ENCODE measurements at regions not wholly inside any gene's neighbourhood (a gene's known extent, or its start where the extent isn't known, plus 50 kb on each side); places are given as distances from the start of the nearest gene placed in this dataset.

DNA sequence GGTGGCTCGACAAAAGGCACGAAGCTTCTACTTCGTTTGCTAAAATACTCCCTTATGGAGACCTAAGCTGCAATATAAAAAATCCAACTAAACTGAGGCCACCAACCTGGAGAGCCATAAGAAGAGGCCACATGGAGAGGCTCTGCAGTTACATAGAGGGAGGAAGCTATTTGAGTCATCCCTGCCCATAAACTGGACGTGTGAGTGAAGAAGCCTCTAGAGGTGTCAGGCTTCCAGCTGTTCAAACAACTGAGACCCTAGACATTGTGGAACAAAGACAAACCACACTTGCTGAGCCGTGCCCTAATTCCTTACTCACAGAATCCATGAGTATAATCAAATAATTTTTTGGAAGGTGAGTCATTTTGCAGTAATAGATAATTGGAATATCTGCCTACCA is 50.2 kb upstream of the GMNC start:
- TF ChIP-seq GABPB1 (CRISPR knock-in tag; IDR thresholded peaks at IDR 0.05) (no peak), TEAD1 (CRISPR knock-in tag; IDR thresholded peaks at IDR 0.05) (no peak), CREB1 (CRISPR knock-in tag; IDR thresholded peaks at IDR 0.05) (no peak)
- TF ChIP-seq, protein P1, sequence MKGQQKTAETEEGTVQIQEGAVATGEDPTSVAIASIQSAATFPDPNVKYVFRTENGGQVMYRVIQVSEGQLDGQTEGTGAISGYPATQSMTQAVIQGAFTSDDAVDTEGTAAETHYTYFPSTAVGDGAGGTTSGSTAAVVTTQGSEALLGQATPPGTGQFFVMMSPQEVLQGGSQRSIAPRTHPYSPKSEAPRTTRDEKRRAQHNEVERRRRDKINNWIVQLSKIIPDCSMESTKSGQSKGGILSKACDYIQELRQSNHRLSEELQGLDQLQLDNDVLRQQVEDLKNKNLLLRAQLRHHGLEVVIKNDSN (CRISPR knock-in tag; IDR thresholded peaks at IDR 0.05) = no peak
- TF ChIP-seq, protein P2, sequence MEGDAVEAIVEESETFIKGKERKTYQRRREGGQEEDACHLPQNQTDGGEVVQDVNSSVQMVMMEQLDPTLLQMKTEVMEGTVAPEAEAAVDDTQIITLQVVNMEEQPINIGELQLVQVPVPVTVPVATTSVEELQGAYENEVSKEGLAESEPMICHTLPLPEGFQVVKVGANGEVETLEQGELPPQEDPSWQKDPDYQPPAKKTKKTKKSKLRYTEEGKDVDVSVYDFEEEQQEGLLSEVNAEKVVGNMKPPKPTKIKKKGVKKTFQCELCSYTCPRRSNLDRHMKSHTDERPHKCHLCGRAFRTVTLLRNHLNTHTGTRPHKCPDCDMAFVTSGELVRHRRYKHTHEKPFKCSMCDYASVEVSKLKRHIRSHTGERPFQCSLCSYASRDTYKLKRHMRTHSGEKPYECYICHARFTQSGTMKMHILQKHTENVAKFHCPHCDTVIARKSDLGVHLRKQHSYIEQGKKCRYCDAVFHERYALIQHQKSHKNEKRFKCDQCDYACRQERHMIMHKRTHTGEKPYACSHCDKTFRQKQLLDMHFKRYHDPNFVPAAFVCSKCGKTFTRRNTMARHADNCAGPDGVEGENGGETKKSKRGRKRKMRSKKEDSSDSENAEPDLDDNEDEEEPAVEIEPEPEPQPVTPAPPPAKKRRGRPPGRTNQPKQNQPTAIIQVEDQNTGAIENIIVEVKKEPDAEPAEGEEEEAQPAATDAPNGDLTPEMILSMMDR (IDR thresholded peaks at IDR 0.05) = no peak
- TF ChIP-seq, protein P3, sequence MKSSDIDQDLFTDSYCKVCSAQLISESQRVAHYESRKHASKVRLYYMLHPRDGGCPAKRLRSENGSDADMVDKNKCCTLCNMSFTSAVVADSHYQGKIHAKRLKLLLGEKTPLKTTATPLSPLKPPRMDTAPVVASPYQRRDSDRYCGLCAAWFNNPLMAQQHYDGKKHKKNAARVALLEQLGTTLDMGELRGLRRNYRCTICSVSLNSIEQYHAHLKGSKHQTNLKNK (CRISPR knock-in tag; IDR thresholded peaks at IDR 0.05) = no peak
